Ascending aorta (tissue), 2 donors: ENCODE measurements at regions not wholly inside any gene's neighbourhood (a gene's known extent, or its start where the extent isn't known, plus 50 kb on each side); places are given as distances from the start of the nearest gene placed in this dataset.

ENCODE experiments used
- DNase-seq, 2 donors: peaks; one replicate each; pipeline ENCODE4 v3.0.0-alpha.2; 2019; ENCODE audit warnings: low spot score in 2 of 2
- H3K27ac ChIP-seq, 2 donors: fragments of 200-600 bp; sonication (generic); one replicate each; pipeline ENCODE4 v1.5.1; 2016 to 2017; ENCODE audit warnings: mild to moderate bottlenecking in 1 of 2
- H3K27me3 ChIP-seq: fragments of 200-600 bp; sonication (generic); one replicate; pipeline ENCODE4 v1.5.1; 2017
- H3K36me3 ChIP-seq, 2 donors: fragments of 200-600 bp; sonication (generic); one replicate each; pipeline ENCODE4 v1.5.1; 2016
- H3K4me1 ChIP-seq, 2 donors: fragments of 200-600 bp; sonication (generic); one replicate each; pipeline ENCODE4 v1.5.1; 2016 to 2017; ENCODE audit warnings: mild to moderate bottlenecking in 1 of 2
- H3K4me3 ChIP-seq, 2 donors: fragments of 200-600 bp; sonication (generic); one replicate each; pipeline ENCODE4 v1.5.1; 2016 to 2017; ENCODE audit warnings: mild to moderate bottlenecking in 1 of 2
- H3K9me3 ChIP-seq, 2 donors: fragments of 200-600 bp; sonication (generic); one replicate each; pipeline ENCODE4 v1.5.1; 2016
- CTCF ChIP-seq, 3 experiments: fragments of 200-600 bp in 2 of 3; fragments of 450-650 bp in 1 of 3; sonication (generic) in 2 of 3; IDR thresholded peaks; one replicate each; pipeline ENCODE4 v1.5.1; 2016 to 2019; ENCODE audit warnings: antibody characterized with exemption in 3 of 3, mild to moderate bottlenecking in 1 of 3, moderate library complexity in 1 of 3
- intact Hi-C: fragments of 100-400 bp; cut with DNase I; formaldehyde crosslinking; loops from one replicate; pipeline ENCODE4 v1.15.1; 2023

GRCh38 chr20:40335437-40335836 lies 353.6 kb downstream of the MAFB start:
- Histone ChIP-seq H3K36me3 (no peaks in the 10 kb centered on the region), H3K4me1 (no peaks in the 10 kb centered on the region), H3K27ac (no peak overlapping the region), H3K4me3 (no peak overlapping the region), H3K27me3 (no peaks in the 10 kb centered on the region), H3K9me3 (no peaks in the 10 kb centered on the region)
- intact Hi-C loops = no loop called here
- DNase-seq = no peak
- TF ChIP-seq CTCF (IDR thresholded peaks at IDR 0.05) = no peak

GRCh38 chr20:40333591-40333990 lies 355.4 kb downstream of the MAFB start:
- TF ChIP-seq CTCF (IDR thresholded peaks at IDR 0.05) = no peak
- no peak overlapping the region for H3K27ac ChIP-seq
- intact Hi-C loops = no loop called here
- H3K27me3 ChIP-seq = no peaks in the 10 kb centered on the region
- no peaks in the 10 kb centered on the region for H3K4me1 ChIP-seq
- H3K4me3 ChIP-seq = no peak overlapping the region
- H3K36me3 ChIP-seq = no peaks in the 10 kb centered on the region
- H3K9me3 ChIP-seq = no peaks in the 10 kb centered on the region
- DNase-seq = no peak

- no peaks in the 10 kb centered on the region for H3K9me3 ChIP-seq
- no peak overlapping the region for H3K4me3 ChIP-seq
- intact Hi-C loops = no loop called here
- no peaks in the 10 kb centered on the region for H3K27me3 ChIP-seq
- H3K27ac ChIP-seq = no peak overlapping the region
- H3K36me3 ChIP-seq = no peaks in the 10 kb centered on the region
- H3K4me1 ChIP-seq = no peaks in the 10 kb centered on the region
- TF ChIP-seq CTCF (IDR thresholded peaks at IDR 0.05) = no peak
- no peak for DNase-seq
Observed at GRCh38 chr20:40331807-40332560, 357.1 kb downstream of the MAFB start.

- H3K4me1 ChIP-seq = no peaks in the 10 kb centered on the region
- no peaks in the 10 kb centered on the region for H3K9me3 ChIP-seq
- H3K36me3 ChIP-seq = no peaks in the 10 kb centered on the region
- intact Hi-C loops = no loop called here
- TF ChIP-seq CTCF (IDR thresholded peaks at IDR 0.05) = no peak
- H3K27me3 ChIP-seq = no peaks in the 10 kb centered on the region
- H3K4me3 ChIP-seq = no peak overlapping the region
- no peak overlapping the region for H3K27ac ChIP-seq
- no peak for DNase-seq
Observed at GRCh38 chr20:40331249-40331648, 357.8 kb downstream of the MAFB start.

GRCh38 chr20:40329321-40329720 lies 359.7 kb downstream of the MAFB start:
- no peaks in the 10 kb centered on the region for H3K4me1 ChIP-seq
- no peaks in the 10 kb centered on the region for H3K9me3 ChIP-seq
- H3K4me3 ChIP-seq = no peak overlapping the region
- H3K27me3 ChIP-seq = no peaks in the 10 kb centered on the region
- no peaks in the 10 kb centered on the region for H3K36me3 ChIP-seq
- intact Hi-C loops = no loop called here
- TF ChIP-seq CTCF (IDR thresholded peaks at IDR 0.05) = no peak
- H3K27ac ChIP-seq = no peak overlapping the region
- DNase-seq = no peak

- H3K9me3 ChIP-seq = no peaks in the 10 kb centered on the region
- H3K27ac ChIP-seq = no peak overlapping the region
- H3K27me3 ChIP-seq = no peaks in the 10 kb centered on the region
- TF ChIP-seq CTCF (IDR thresholded peaks at IDR 0.05) = no peak
- H3K4me1 ChIP-seq = no peaks in the 10 kb centered on the region
- intact Hi-C loops = no loop called here
- no peak overlapping the region for H3K4me3 ChIP-seq
- no peak for DNase-seq
- H3K36me3 ChIP-seq = no peaks in the 10 kb centered on the region
Observed at GRCh38 chr20:40326784-40327183, 362.3 kb downstream of the MAFB start.
